K562 (cell line): ENCODE measurements at regions not wholly inside any gene's neighbourhood (a gene's known extent, or its start where the extent isn't known, plus 50 kb on each side); places are given as distances from the start of the nearest gene placed in this dataset.

Source experiments
- ATAC-seq: fragments of 200-7000 bp; cut with Tn5 transposase; 3 replicates; pipeline ENCODE4 v1.9.1; 2020; ENCODE audit warnings: moderate library complexity
- BruUV-seq: library from RNA; stranded (reverse); fragments of 400-500 nt; replicated peaks from 2 replicates; lab custom pipeline; 2021; lab: Mats Ljungman, UMichigan
- CTCF ChIA-PET: fragments of 300-600 bp; formaldehyde crosslinking; extraction: SDS; loops from one replicate; lab custom pipeline; 2021; ENCODE audit warnings: low intra/inter-chr PET ratio; lab: Yijun Ruan, JAX
- POLR2A ChIA-PET: fragments of 300-600, 350-650 bp; sonication (Branson Sonifier 250); formaldehyde crosslinking; extraction: SDS; loops from one replicate; lab custom pipeline; 2021; ENCODE audit warnings: antibody characterized with exemption, inconsistent platforms; lab: Yijun Ruan, JAX
- DNase-seq, 4 experiments: peaks; one replicate each; pipeline versions ENCODE4 v3.0.0 to v3.0.0-alpha.2; 2011 to 2018; ENCODE audit warnings: low spot score in 3 of 4, mixed read lengths in 3 of 4; ENCODE audit errors: extremely low read depth in 1 of 4
- FAIRE-seq: peaks from 2 replicates; lab custom pipeline; 2011; peaks lifted over from hg19 to GRCh38; lab: Jason Lieb, UNC
- H2AFZ ChIP-seq: 2 replicates; pipeline ENCODE4 v1.6.0; 2011; ENCODE audit warnings: low read depth, low read length, control low read depth, inconsistent platforms
- H3K27ac ChIP-seq: fragments of 200-600 bp; 3 replicates; pipeline ENCODE4 v1.8.0; 2011; ENCODE audit warnings: low read depth, mild to moderate bottlenecking, control low read depth, inconsistent platforms, low read length, moderate library complexity, mixed read lengths; ENCODE audit errors: extremely low read depth
- H3K27me3 ChIP-seq, 2 experiments: fragments of 300-600 bp in 1 of 2; 2 replicates in 1 of 2; 3 replicates in 1 of 2; pipeline versions ENCODE4 v1.6.0 to v1.8.0; 2011; ENCODE audit warnings: inconsistent platforms in 2 of 2, low read length in 2 of 2, mild to moderate bottlenecking in 1 of 2, mixed read lengths in 1 of 2, moderate library complexity in 1 of 2; ENCODE audit not compliant: control insufficient read depth in 2 of 2, insufficient read depth in 2 of 2
- H3K36me3 ChIP-seq: fragments of 300-600 bp; 3 replicates; pipeline ENCODE4 v1.8.0; 2011; ENCODE audit warnings: mild to moderate bottlenecking, low read length, inconsistent platforms; ENCODE audit not compliant: control insufficient read depth, insufficient read depth
- H3K4me1 ChIP-seq, 2 experiments: fragments of 200-600 bp in 1 of 2; replicated peaks in 1 of 2; 2 replicates in 1 of 2; 3 replicates in 1 of 2; pipeline versions ENCODE4 v1.5.1 to v1.8.0; 2011; ENCODE audit warnings: inconsistent platforms in 2 of 2, low read length in 2 of 2, mild to moderate bottlenecking in 1 of 2, mixed read lengths in 1 of 2, moderate library complexity in 1 of 2; ENCODE audit not compliant: control insufficient read depth in 2 of 2, insufficient read depth in 2 of 2
- H3K4me2 ChIP-seq: 2 replicates; pipeline ENCODE4 v1.6.1; 2011; ENCODE audit warnings: low read length, control low read depth, inconsistent platforms, mixed read lengths; ENCODE audit not compliant: insufficient read depth
- H3K4me3 ChIP-seq: fragments of 200-600 bp; sonication (generic), shearing (Covaris generic); 2 replicates; pipeline ENCODE4 v1.5.1; 2016; ENCODE audit warnings: control low read depth, inconsistent platforms
- H3K79me2 ChIP-seq: fragments of 200-600 bp; 3 replicates; pipeline ENCODE4 v1.8.0; 2011; ENCODE audit warnings: low read length, inconsistent platforms; ENCODE audit not compliant: control insufficient read depth, insufficient read depth
- H3K9ac ChIP-seq, 2 experiments: 2 replicates each; pipeline versions ENCODE4 v1.6.0 to v1.6.1; 2011; ENCODE audit warnings: low read depth in 2 of 2, low read length in 2 of 2, control low read depth in 1 of 2, inconsistent platforms in 1 of 2, mild to moderate bottlenecking in 1 of 2, mixed read lengths in 1 of 2; ENCODE audit not compliant: insufficient read depth in 1 of 2
- H3K9me1 ChIP-seq: one replicate; pipeline ENCODE4 v1.6.0; 2011; ENCODE audit warnings: inconsistent platforms, mild to moderate bottlenecking, low read length, moderate library complexity; ENCODE audit not compliant: control insufficient read depth, insufficient read depth
- H3K9me3 ChIP-seq: replicated peaks from 2 replicates; pipeline ENCODE4 v1.5.1; 2011; ENCODE audit warnings: low read depth, low read length, inconsistent platforms; ENCODE audit not compliant: control insufficient read depth, insufficient read depth
- H4K20me1 ChIP-seq: replicated peaks from 2 replicates; pipeline ENCODE4 v1.6.1; 2011; ENCODE audit warnings: low read length, inconsistent platforms, mixed read lengths; ENCODE audit not compliant: control insufficient read depth, insufficient read depth
- ARID3A ChIP-seq: IDR thresholded peaks from 2 replicates; pipeline ENCODE4 v1.6.1; 2012; ENCODE audit warnings: low read depth, low read length, improper control_type of control experiment, borderline replicate concordance
- ELK1 ChIP-seq: sonication (generic); formaldehyde crosslinking; IDR thresholded peaks from 2 replicates; pipeline ENCODE4 v1.8.1; 2022; ENCODE audit warnings: missing genetic modification reagents
- ETV5 ChIP-seq: sonication (generic); formaldehyde crosslinking; IDR thresholded peaks from 2 replicates; pipeline ENCODE4 v1.4.0; 2020; ENCODE audit warnings: low read depth, mild to moderate bottlenecking, missing genetic modification reagents
- MBD1 ChIP-seq: fragments of 250-450 bp; sonication (Bioruptor Pico); IDR thresholded peaks from 2 replicates; pipeline ENCODE4 v1.8.0; 2022; ENCODE audit warnings: inconsistent platforms
- MED1 ChIP-seq: sonication (generic); formaldehyde crosslinking; IDR thresholded peaks from 2 replicates; pipeline ENCODE4 v1.8.1; 2023; ENCODE audit warnings: missing genetic modification reagents, borderline replicate concordance
- TCF7L2 ChIP-seq: fragments of 150-350 bp; IDR thresholded peaks from 2 replicates; pipeline ENCODE4 v1.6.1; 2016; ENCODE audit warnings: low read depth, mild to moderate bottlenecking, low read length, moderate library complexity
- THRAP3 ChIP-seq: fragments of 450-650 bp; IDR thresholded peaks from 2 replicates; pipeline ENCODE4 v1.6.1; 2016; ENCODE audit warnings: mild to moderate bottlenecking, inconsistent platforms, borderline replicate concordance
- ZNF174 ChIP-seq: fragments of 250-450 bp; sonication (Bioruptor Pico); IDR thresholded peaks from 2 replicates; pipeline ENCODE4 v1.4.0; 2020; ENCODE audit warnings: mild to moderate bottlenecking
- ZNF253 ChIP-seq: fragments of 250-450 bp; sonication (Bioruptor Pico); conservative IDR thresholded peaks from 2 replicates; pipeline ENCODE4 v1.6.1; 2021; ENCODE audit warnings: mild to moderate bottlenecking
- ZNF511 ChIP-seq: sonication (generic); formaldehyde crosslinking; IDR thresholded peaks from 2 replicates; pipeline ENCODE4 v1.8.0; 2022; ENCODE audit warnings: mild to moderate bottlenecking, missing genetic modification reagents
- ZNF583 ChIP-seq: fragments of 250-450 bp; sonication (Bioruptor Pico); IDR thresholded peaks from 2 replicates; pipeline ENCODE4 v1.4.0; 2020
- ZSCAN29 ChIP-seq: fragments of 450-650 bp; IDR thresholded peaks from 2 replicates; pipeline ENCODE4 v1.6.1; 2017
- WGBS: fragments of 100-300 bp; shearing (Covaris generic); methylation state at CpG from one replicate; pipeline ENCODE4 v1.1.6; 2016; ENCODE audit warnings: low coverage, mixed read lengths; ENCODE audit not compliant: insufficient coverage; ENCODE audit errors: missing lambda C conversion rate; 5-methylcytosine and 5-hydroxymethylcytosine counted together
- in situ Hi-C: fragments of 300-500 bp; cut with MboI; formaldehyde crosslinking; loops from 4 replicates; pipeline ENCODE4 v1.15.0; 2018; ENCODE audit warnings: inconsistent platforms, mixed read lengths
- intact Hi-C: fragments of 100-400 bp; cut with micrococcal nuclease; formaldehyde crosslinking; loops from 2 replicates; pipeline ENCODE4 v1.14.2; 2022

GRCh38 chr22:47625013-47625385 is 862.5 kb downstream of the TBC1D22A start:
- CTCF ChIA-PET, result no interaction called here
- FAIRE-seq (no peak), ATAC-seq (no peak), DNase-seq (no peak)
- Histone ChIP-seq H3K27me3 (peaks cover 22 to 59% of the 10 kb centered on the region in 2 experiments; a peak in 4 of 5 replicates), H2AFZ (no peak overlapping the region), H3K4me3 (no peak overlapping the region), H3K9me1 (no peaks in the 10 kb centered on the region), H4K20me1 (no peaks in the 10 kb centered on the region; the same call in 1 of the 2 replicates), H3K9ac (no peak overlapping the region), H3K4me2 (no peak overlapping the region), H3K27ac (no peak overlapping the region), H3K4me1 (peaks cover 0 to 8% of the 10 kb centered on the region in 2 experiments; a peak in 2 of 5 replicates), H3K79me2 (no peaks in the 10 kb centered on the region), H3K36me3 (no peaks in the 10 kb centered on the region), H3K9me3 (peaks cover 4% of the 10 kb centered on the region; the same call in 1 of the 2 replicates)
- POLR2A ChIA-PET, result no interaction called here
- in situ Hi-C loops, result loop anchor here (10.0 kb wide), 1 partner anchor 220 kb away; no protein-coding TSS in a partner anchor
- no TSS peak for BruUV-seq
- 5% methylated on average over 13 of the region's 13 CpGs for WGBS
- intact Hi-C loops, result loop anchor here (5.0 to 10.0 kb wide), 2 partner anchors 150 to 212 kb away; no protein-coding TSS in a partner anchor
- TF ChIP-seq ETV5 (CRISPR knock-in tag) (no peak), ZNF253 (CRISPR knock-in tag) (no peak), ZNF511 (CRISPR knock-in tag) (no peak), THRAP3 (no peak), MED1 (CRISPR knock-in tag) (no peak), ZNF174 (CRISPR knock-in tag) (no peak), ZNF583 (CRISPR knock-in tag) (no peak), MBD1 (CRISPR knock-in tag) (no peak), ELK1 (CRISPR knock-in tag) (no peak), ZSCAN29 (no peak), ARID3A (no peak), TCF7L2 (no peak)
